GM19239 (cell line): ENCODE measurements at regions not wholly inside any gene's neighbourhood (a gene's known extent, or its start where the extent isn't known, plus 50 kb on each side); places are given as distances from the start of the nearest gene placed in this dataset.
"Not testable (repeated sequence)": the region's sequence is repeated elsewhere in the genome, so short reads cannot be mapped to it uniquely, and the experiment has no call there.

Source experiments
- DNase-seq: peaks from one replicate; pipeline ENCODE4 v3.0.0; 2011; ENCODE audit warnings: low spot score; ENCODE audit not compliant: insufficient read length
- FAIRE-seq: peaks from 2 replicates; lab custom pipeline; 2011; peaks lifted over from hg19 to GRCh38; lab: Jason Lieb, UNC

DNA sequence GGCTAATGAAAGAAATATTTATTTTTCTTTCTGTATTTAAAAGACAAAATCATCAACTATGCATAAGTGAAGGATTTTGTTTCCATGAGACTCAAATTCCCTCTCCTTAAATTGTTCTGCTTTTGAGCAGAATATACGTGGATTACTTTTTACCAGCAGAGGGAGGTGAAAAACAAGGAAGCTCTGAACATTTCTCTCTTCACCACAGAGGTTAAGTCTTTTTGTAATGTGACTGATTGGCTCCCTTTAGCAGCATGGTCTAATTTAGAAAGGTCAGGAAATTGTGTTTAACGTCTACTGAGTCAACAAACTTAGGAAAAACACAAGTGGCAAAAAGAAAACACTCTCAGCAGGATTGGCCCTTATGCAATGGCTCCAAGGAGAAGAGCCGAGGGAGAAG is 55.1 kb upstream of the F9 start:
- DNase-seq (no peak), FAIRE-seq (no peak)

DNA sequence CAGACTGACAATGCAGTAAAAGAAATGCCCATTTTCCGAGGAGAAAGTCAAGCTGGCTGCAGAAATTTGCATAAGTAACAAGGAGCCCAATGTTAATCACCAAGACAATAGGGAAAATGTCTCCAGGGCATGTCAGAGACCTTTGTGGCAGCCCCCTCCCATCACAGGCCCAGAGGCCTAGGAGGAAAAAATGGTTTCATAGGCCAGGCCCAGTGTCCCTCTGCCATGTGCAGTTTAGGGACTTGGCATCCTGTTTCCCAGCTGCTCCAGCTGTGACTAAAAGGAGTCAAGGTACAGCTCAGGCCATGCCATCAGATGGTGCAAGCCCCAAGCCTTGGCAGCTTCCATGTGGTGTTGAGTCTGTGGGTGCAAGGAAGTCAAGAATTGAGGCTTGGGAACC is 68.6 kb upstream of the F9 start:
- not testable (repeated sequence) for FAIRE-seq, DNase-seq

DNA sequence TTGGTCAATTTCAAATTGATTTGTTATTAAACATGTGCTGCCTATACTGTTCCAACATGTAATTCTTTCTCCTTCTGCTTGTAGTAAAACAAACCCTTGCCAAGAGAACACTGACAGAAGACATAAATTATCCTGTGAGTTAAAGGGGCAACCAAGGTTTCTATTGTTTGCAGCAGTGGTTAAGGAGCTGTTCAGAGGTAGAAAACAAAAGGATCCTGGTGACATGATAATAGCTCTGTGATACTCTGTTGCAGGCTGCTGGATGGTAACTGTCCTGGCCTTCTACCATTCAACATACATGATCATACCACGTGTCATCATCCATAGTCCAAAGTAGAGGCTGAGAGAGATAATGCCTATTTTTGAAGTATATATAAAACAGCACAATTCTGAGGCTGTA is 75.8 kb upstream of the F9 start:
- FAIRE-seq: no peak

DNA sequence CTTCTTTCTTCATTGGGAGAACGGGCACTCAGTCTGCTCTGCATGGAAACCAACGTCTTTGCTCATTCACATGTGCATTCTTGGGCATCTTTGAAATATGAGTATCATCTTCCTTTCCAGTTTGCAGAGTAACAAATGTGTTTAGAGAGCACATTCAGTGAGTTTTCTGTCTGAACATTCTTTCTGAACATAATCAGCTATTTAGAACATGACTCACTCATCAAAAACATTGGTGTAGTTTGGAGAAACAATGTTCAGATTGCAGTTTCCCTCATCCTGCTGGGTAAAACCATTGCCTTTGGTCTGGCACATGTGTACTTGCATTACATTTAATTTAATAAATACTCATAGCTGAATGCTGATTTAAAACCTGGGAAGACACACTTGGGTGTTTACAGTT is 81.5 kb upstream of the F9 start:
- DNase-seq: no peak
- FAIRE-seq: no peak

More for the DNA sequence above, 75.8 kb upstream of the F9 start:
- no peak for DNase-seq

DNA sequence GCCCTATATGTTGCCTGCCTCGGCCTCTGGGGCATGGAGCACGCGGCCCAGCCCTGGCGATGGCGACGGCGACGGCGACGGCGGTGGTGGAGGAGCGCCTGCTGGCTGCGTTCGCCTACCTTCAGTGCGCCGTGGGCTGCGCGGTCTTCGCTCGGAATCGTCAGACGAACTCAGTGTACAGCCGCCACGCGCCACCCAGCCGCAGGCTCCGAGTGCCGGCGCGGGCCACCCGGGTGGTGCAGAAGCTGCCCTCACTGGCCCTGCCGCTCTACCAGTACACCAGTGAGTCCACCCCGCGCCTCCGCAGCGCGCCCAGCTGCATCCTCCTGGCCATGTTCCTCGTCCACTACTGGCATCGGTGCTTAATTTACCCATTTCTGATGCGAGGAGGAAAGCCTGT is 83.7 kb upstream of the F9 start:
- FAIRE-seq (no peak), DNase-seq (no peak)

DNA sequence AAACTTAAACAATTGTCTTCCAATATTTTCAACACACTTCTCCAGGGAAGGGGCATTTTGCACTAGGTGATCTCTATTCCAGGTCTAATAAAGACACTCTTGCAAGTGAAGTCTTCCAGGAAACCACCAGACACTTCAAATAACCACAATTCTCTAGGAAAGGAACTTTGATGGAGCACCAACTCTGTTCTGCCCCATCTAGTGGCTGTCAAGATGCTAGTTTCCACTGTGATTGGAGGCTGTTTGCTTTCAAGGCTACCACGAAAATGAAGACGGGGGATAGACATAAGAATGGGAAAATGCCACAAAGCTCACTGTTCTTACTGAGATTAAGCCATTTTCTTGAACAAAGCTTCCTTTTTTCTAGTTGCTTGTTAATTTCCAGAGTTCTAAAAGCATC is 100.6 kb upstream of the F9 start:
- peak; percentile 11 for FAIRE-seq
- no peak for DNase-seq

DNA sequence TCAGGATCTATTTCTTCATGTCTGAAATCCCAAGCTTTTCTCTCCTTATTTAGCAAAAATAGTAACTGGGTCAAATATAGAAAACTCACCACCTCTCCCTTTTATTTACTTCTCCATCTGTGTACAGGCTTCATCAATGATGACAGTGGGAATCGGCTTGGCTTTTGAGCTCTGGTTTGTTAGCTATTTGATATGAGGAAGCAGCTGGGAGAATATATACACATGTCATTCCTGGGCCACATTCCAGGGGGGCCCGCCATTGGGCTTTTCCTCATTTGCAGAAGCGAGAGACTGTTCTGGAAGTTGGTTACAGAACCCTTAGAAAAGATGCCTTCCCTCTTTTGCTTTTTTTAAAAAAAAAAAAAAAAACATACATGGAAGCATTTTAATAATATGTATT is 107.4 kb upstream of the F9 start:
- FAIRE-seq: no peak
- no peak for DNase-seq

DNA sequence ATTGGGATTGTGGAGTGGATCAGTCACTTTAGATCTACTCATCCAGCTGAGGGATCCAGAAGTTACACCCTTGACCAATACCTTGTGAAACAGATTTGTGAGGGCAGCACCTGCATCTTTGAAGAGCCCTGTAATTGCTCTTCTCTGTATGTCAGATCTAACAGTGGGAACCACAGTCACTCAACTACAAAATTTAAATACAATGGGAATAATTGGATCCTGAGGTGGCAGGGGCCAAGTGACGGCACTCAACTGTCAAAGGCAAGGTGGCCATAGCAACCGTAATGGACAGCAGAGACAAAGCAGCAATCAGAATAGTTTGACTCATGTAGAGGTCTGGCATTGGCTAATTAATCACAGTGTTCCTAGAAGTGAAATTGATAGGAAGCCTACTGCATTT is 132.3 kb upstream of the F9 start:
- DNase-seq, FAIRE-seq: not testable (repeated sequence)

DNA sequence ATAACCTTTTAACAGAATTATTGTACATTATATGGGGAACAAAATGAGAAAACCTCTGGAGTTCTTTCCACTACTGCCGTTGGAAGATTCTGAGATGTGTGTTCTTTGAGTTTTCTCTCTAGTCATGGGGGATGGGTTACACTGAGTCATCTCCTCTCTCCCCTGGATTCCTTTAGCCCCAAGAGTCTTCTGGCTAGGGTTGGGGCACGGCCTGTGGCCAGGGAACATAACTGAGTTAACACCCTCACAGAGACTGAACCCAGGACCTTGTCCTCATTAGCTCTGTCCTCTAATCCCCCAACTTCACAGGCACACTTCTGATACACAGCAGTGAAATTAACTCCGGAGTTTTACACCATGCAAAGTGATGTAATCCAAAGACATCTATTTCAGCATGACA is 142.3 kb upstream of the F9 start:
- DNase-seq (no peak), FAIRE-seq (no peak)

DNA sequence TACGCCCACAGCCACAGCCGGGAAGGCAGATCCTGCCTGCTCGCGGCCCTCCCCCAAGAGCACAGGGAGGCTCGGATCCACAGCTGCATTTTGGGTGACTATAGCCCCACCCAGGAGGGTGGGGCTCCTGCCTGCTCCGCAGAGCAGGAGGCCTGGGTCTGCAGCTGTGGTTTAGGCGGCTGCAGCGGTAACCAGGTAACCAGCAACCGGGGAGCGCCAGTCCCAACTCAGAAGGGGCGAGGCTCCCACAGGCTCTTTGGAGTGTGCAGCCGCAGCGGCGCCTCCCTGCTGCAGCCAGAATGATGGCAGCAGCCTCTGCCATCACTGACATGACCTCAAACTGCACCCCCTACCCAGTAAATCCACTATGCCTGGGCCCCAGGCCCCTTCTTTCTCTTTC is 148.0 kb upstream of the F9 start:
- FAIRE-seq: no peak
- DNase-seq: no peak

DNA sequence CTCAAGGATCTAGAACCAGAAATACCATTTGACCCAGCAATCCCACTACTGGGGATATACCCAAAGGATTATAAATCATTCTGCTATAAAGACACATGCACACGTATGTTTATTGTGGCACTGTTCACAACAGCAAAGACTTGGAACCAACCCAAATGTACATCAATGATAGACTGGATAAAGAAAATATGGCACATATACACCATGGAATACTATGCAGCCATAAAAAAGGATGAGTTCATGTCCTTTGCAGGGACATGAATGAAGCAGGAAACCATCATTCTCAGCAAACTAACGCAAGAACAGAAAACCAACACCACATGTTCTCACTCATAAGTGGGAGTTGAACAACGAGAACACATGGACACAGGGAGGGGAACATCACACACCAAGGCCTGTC is 154.0 kb upstream of the F9 start:
- FAIRE-seq, DNase-seq: not testable (repeated sequence)

DNA sequence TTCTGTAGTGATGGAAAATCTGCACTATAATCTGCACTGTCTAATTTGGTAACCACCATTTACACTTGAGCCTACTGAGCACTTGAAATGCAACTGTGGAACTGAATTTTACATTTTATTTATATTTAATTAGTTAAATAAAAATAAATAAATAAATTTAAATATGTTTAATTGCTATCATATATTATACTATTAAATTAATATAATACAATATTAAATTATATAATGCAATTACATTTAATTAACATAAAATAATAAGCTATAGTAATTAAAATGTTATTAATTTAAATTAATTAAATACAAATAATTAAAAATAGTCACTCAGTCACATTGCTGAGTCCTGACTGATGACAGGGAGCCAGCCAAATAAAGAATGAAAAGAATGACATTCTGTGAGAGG is 170.2 kb upstream of the F9 start:
- DNase-seq: no peak

DNA sequence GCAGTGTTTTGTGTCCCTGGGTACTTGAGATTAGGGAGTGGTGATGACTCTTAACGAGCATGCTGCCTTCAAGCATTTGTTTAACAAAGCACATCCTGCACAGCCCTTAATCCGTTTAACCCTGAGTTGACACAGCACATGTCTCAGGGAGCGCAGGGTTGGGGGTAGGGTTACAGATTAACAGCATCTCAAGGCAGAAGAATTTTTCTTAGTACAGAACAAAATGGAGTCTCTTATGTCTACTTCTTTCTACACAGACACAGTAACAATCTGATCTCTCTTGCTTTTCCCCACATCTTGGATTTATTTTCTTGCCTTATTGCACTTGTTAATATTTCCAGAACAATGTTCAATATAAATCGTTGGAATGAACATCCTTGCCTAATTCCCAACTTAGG is 187.9 kb upstream of the F9 start:
- not testable (repeated sequence) for FAIRE-seq, DNase-seq

More for the DNA sequence above, 170.2 kb upstream of the F9 start:
- FAIRE-seq: no peak

DNA sequence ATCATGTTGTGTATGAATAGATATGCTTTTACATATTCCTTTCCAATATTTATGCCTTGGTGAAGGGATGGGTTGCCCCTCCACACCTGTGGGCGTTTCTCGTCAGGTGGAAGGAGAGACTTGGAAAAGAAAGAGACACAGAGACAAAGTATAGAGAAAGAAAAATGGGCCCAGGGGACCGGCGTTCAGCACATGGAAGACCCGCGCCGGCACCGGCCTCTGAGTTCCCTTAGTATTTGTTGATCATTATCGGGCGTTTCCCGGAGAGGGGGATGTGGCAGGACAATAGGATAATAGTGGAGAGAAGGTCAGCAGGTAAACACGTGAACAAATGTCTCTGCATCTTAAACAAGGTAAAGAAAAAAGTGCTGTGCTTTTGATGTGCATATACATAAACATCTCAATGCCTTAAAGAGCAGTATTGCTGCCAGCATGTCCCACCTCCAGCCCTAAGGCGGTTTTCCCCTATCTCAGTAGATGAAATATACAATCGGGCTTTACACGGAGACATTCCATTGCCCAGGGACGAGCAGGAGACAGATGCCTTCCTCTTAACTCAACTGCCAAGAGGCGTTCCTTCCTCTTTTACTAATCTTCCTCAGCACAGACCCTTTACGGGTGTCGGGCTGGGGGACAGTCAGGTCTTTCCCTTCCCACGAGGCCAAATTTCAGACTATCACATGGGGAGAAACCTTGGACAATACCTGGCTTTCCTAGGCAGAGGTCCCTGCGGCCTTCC is 188.5 kb upstream of the F9 start:
- DNase-seq, FAIRE-seq: not testable (repeated sequence)

DNA sequence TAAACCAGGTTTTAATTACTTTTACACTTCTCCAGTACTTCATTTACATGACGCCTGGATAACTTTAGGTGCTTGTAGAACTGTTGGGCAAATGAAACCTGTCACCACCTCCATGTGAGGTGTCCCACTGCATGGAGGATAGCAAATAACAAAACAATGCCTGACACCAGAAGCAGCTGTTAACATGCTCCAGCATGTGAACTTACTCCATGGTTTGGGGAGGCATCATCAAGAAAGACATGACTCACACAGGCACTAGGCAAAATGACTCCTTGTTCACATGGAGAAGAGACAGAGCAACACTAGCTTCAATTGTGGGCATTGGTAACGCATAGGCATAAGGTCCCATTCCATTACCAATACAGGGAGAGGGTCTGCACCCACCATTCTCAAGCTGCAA is 198.1 kb upstream of the F9 start:
- DNase-seq: no peak
- no peak for FAIRE-seq

DNA sequence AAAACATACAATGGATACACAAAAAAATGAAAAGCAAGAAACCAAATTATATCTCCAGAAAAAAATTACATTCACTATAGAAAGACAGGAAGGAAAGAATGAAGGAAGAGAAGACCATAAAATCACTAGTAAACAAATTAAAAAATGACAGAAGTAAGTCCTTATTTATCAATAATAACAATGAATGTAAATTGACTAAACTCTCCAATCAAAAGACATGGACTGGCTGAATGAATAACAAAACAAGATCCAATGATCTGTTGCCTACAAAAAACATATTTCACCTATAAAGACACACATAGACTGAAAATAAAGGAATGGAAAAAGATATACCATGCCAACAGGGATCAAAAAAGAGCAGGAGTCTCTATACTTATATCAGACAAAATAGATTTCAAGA is 203.2 kb upstream of the F9 start:
- DNase-seq: no peak
- no peak for FAIRE-seq

DNA sequence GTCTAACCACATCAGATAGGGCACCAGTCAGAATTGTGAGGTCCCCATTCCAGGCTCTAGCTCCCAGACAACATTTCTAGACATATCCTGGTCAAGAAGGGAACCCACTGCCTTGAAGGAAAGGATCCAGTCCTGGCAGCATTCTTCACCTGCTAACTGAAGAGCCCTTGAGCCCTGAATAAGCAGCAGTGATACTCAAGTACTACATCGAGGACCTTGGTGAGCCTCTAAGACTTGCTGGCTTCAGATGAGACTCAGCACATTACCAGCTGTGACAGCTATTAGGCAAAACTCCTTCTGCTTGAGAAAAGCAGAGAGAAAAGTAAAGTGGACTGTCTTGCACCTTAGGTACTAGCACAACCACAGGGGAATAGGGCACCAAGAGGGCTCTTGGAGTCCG is 205.8 kb upstream of the F9 start:
- DNase-seq (no peak), FAIRE-seq (no peak)

DNA sequence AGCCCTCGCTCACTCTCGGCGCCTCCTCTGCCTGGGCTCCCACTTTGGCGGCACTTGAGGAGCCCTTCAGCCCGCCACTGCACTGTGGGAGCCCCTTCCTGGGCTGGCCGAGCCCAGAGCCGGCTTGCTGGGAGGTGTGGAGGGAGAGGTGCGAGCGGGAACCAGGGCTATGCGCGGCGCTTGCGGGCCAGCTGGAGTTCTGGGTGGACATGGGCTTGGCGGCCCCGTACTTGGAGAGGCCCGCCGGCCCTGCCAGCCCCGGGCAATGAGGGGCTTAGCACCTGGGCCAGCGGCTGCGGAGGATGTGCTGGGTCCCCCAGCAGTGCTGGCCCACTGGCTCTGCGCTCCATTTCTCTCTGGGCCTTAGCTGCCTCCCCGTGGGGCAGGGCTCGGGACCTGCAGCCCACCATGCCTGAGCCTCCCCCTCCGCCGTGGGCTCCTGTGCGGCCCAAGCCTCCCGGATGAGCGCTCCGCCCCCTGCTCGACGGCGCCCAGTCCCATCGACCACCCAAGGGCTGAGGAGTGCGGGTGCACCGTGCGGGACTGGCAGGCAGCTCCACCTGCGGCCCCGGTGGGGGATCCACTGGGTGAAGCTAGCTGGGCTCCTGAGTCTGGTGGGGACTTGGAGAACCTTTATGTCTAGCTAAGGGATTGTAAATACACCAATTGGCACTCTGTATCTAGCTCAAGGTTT is 209.7 kb upstream of the F9 start:
- FAIRE-seq: not testable (repeated sequence)

DNA sequence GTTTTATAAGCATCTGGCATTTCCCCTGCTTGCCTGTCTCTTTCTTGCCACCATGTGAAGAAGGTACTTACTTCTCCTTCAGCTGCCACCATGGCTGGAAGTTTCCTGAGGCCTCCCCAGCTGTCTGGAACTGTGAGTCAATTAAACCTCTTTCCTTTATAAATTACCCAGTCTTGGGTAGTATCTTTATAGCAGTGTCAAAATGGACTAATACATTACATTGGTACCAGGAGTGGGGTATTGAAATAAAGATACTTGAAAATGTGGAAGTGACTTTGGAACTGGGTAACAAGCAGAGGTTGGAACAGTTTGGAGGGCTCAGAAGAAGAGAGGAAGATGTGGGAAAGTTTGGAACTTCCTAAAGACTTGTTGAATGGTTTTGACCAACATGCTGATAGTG is 223.9 kb upstream of the F9 start:
- FAIRE-seq, DNase-seq: not testable (repeated sequence)

More for the DNA sequence above, 209.7 kb upstream of the F9 start:
- DNase-seq: not testable (repeated sequence)

DNA sequence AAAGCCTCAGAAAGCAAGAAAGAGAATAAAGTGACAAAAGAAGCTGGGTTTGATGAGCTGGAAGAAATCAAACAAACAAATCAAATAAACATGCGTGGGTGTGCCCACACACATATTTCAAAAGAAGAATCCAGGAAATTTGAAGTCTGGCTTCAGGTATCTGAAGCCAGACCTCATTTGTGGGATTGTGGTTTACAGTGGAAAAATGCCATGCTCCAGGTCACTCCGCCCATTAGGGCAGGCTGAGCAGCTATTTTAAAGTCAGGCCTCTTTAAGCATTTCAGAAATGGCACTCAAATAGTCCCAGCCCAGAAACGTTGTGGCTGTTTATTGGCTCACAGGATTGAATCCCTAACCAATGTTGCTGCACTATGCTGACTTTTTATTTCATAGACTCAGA is 226.1 kb upstream of the F9 start:
- no peak for FAIRE-seq
- DNase-seq: no peak

DNA sequence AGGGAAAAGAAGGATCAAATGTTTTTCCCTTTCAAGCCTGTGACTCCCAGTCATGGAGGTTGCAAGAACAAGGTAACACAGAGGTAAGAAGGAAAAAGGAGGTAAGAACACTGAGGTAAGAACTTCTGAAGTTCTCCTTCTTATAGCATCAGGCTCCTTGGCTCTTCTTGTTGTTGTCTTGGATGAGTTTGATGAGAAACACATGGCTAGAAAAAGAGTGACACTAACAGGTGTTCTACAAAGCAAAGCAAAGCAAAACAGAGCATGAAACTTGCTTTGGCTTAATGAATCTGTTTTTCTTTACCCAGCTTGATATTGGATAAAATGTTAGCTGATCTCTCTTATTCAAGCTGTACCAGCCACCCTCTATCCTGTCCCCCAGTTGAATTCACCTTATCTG is 231.2 kb upstream of the F9 start:
- FAIRE-seq (no peak), DNase-seq (no peak)

DNA sequence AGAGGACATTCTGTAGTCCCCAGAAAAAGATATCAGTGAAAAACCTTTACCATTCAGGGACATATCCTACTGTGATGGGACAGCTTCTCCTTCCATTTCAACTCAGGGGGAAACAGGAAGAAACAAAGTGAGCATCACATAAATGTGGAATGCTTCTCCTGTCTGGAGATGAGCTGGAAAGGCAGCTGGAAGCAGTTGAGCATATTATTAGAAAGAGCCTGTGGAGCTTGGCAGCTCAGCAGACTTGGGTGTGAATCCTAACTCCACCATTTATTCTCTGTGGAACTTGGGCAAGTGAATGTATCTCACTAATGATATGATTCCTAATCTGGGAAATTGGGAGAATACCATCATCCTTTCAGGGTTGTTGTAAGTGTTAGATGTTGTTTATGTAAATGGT is 232.1 kb upstream of the F9 start:
- FAIRE-seq: no peak
- no peak for DNase-seq
